Endothelial cell (in vitro differentiated cells): ENCODE measurements at regions not wholly inside any gene's neighbourhood (a gene's known extent, or its start where the extent isn't known, plus 50 kb on each side); places are given as distances from the start of the nearest gene placed in this dataset.

Experiments used
- DNase-seq: peaks from one replicate; pipeline ENCODE4 v3.0.0; 2021; ENCODE audit warnings: low spot score
- H3K27ac Mint-ChIP-seq: one replicate; pipeline ENCODE4 v1.8.0; 2021; ENCODE audit warnings: mixed read lengths, inconsistent platforms; ENCODE audit not compliant: unreplicated experiment
- H3K27me3 Mint-ChIP-seq: one replicate; pipeline ENCODE4 v1.8.0; 2021; ENCODE audit warnings: mild to moderate bottlenecking, moderate library complexity, mixed read lengths, inconsistent platforms; ENCODE audit not compliant: unreplicated experiment
- H3K36me3 Mint-ChIP-seq: one replicate; pipeline ENCODE4 v1.8.0; 2021; ENCODE audit warnings: mild to moderate bottlenecking, low read depth, mixed read lengths, inconsistent platforms; ENCODE audit not compliant: unreplicated experiment
- H3K4me1 Mint-ChIP-seq: one replicate; pipeline ENCODE4 v1.8.0; 2021; ENCODE audit warnings: mild to moderate bottlenecking, mixed read lengths, inconsistent platforms; ENCODE audit not compliant: unreplicated experiment
- H3K4me3 Mint-ChIP-seq: one replicate; pipeline ENCODE4 v1.8.0; 2021; ENCODE audit warnings: mild to moderate bottlenecking, mixed read lengths, inconsistent platforms; ENCODE audit not compliant: unreplicated experiment
- H3K9me3 Mint-ChIP-seq: one replicate; pipeline ENCODE4 v1.8.0; 2021; ENCODE audit warnings: mixed read lengths, inconsistent platforms; ENCODE audit not compliant: unreplicated experiment
- TF ChIP-seq, protein P1 (sequence below): fragments of 200-600 bp; sonication (generic); IDR thresholded peaks from one replicate; pipeline ENCODE4 v1.5.0; 2021; ENCODE audit warnings: antibody characterized with exemption; ENCODE audit not compliant: unreplicated experiment

- H3K27me3 Mint-ChIP-seq = no peaks in the 10 kb centered on the region
- no peaks in the 10 kb centered on the region for H3K9me3 Mint-ChIP-seq
- TF ChIP-seq, protein P1, sequence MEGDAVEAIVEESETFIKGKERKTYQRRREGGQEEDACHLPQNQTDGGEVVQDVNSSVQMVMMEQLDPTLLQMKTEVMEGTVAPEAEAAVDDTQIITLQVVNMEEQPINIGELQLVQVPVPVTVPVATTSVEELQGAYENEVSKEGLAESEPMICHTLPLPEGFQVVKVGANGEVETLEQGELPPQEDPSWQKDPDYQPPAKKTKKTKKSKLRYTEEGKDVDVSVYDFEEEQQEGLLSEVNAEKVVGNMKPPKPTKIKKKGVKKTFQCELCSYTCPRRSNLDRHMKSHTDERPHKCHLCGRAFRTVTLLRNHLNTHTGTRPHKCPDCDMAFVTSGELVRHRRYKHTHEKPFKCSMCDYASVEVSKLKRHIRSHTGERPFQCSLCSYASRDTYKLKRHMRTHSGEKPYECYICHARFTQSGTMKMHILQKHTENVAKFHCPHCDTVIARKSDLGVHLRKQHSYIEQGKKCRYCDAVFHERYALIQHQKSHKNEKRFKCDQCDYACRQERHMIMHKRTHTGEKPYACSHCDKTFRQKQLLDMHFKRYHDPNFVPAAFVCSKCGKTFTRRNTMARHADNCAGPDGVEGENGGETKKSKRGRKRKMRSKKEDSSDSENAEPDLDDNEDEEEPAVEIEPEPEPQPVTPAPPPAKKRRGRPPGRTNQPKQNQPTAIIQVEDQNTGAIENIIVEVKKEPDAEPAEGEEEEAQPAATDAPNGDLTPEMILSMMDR = no peak
- no peak overlapping the region for H3K27ac Mint-ChIP-seq
- H3K4me1 Mint-ChIP-seq = no peaks in the 10 kb centered on the region
- no peaks in the 10 kb centered on the region for H3K36me3 Mint-ChIP-seq
- no peak for DNase-seq
- H3K4me3 Mint-ChIP-seq = no peak overlapping the region
Observed at GRCh38 chr2:8219096-8219495, 462.8 kb upstream of the ID2 start.

DNA sequence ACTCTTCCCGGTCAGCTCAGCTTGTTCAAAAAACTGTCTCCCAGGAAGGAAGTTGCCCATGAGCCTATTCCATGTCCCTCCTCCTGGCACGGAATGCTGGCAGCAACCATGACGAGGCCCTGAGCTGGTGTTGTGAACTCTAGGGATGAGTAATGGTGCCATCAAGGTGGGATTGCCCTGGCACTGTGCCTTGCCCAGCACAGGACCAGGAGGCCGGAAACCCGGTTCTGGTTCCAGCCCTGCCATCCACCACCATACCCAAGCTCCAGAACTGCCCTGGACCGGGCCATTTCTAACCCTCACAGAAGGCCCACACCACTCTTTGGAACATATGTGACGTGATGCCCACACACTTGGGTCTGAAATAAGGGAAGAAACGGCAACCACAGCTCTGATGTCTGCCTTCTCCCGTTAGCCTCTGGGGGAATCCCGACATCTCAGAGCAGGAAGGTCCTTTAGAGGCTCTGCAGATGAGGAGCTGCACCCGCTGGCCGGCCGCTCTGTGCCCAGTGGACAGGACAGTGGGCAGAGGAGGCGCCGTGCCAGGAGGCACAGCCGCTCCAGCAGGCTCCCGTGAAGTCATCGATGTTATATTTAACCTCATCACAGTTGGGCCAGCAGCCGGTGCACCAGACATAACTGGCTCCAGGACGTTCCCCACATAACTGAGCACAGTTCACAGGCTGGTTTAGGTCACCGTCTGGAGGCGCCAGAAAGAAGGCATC is 462.1 kb upstream of the ID2 start:
- no peaks in the 10 kb centered on the region for H3K9me3 Mint-ChIP-seq

DNA sequence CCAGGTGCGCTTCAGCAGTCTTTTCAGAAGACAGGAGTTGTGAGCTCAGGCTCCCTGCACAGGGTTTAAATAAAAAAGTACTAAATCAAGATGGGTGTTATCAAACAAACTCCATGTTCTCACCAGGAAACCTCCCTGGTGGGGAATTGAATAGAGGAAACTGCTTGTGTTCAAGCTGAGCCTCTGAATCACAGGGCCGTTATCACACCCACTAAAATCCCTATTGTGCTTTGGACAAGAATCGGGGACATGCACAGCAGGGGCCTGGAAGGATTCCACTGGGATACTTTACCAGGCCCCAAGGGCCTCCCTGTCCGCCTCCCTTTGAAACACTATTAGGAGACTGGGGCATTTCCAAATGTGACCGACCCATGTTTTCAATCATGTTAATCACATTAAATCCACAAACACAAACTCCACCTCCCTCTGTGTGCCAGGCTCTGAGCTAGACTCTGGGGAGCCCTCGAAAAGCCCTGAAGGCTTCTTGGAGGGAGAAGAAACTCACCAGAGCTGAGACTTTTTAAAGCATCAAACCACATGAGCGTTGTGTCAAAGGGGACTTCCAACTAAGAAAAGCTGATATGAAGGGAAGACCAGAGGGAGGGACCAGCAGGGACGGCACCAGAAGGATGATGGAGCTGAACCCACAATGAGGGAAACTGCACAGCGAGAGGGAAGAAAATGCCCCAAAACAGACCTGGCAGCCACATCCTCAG is 458.7 kb upstream of the ID2 start:
- H3K27me3 Mint-ChIP-seq = peaks cover 5% of the 10 kb centered on the region
- no peak overlapping the region for H3K4me3 Mint-ChIP-seq
- H3K27ac Mint-ChIP-seq = no peak overlapping the region
- H3K9me3 Mint-ChIP-seq = no peaks in the 10 kb centered on the region
- peaks cover 10% of the 10 kb centered on the region for H3K4me1 Mint-ChIP-seq
- TF ChIP-seq, protein P1 = no peak
- DNase-seq = no peak
- no peaks in the 10 kb centered on the region for H3K36me3 Mint-ChIP-seq

More for the DNA sequence above, 462.1 kb upstream of the ID2 start:
- no peak for DNase-seq
- no peak overlapping the region for H3K4me3 Mint-ChIP-seq
- peaks cover 4% of the 10 kb centered on the region for H3K27me3 Mint-ChIP-seq
- TF ChIP-seq, protein P1 = no peak
- no peaks in the 10 kb centered on the region for H3K4me1 Mint-ChIP-seq
- H3K27ac Mint-ChIP-seq = no peak overlapping the region
- H3K36me3 Mint-ChIP-seq = no peaks in the 10 kb centered on the region

- Mint-ChIP-seq H3K9me3 (no peaks in the 10 kb centered on the region), H3K36me3 (no peaks in the 10 kb centered on the region), H3K4me3 (no peak overlapping the region), H3K4me1 (peaks cover 10% of the 10 kb centered on the region), H3K27me3 (peaks cover 5% of the 10 kb centered on the region), H3K27ac (no peak overlapping the region)
- TF ChIP-seq, protein P1 = no peak
- DNase-seq = no peak
Observed at GRCh38 chr2:8223695-8224346, 458.0 kb upstream of the ID2 start.
